Loucy (cell line): ENCODE measurements at regions not wholly inside any gene's neighbourhood (a gene's known extent, or its start where the extent isn't known, plus 50 kb on each side); places are given as distances from the start of the nearest gene placed in this dataset.

Experiments
- EZH2phosphoT487 ChIP-seq: fragments of 200-600 bp; IDR thresholded peaks from 2 replicates; pipeline ENCODE4 v1.6.1; 2018; ENCODE audit warnings: antibody characterized with exemption, mild to moderate bottlenecking, moderate library complexity, borderline replicate concordance
- TF ChIP-seq, protein P1 (sequence below): fragments of 200-600 bp; sonication (generic); conservative IDR thresholded peaks from 2 replicates; pipeline ENCODE4 v1.5.1; 2014; ENCODE audit warnings: mild to moderate bottlenecking, antibody characterized with exemption, low read length

DNA sequence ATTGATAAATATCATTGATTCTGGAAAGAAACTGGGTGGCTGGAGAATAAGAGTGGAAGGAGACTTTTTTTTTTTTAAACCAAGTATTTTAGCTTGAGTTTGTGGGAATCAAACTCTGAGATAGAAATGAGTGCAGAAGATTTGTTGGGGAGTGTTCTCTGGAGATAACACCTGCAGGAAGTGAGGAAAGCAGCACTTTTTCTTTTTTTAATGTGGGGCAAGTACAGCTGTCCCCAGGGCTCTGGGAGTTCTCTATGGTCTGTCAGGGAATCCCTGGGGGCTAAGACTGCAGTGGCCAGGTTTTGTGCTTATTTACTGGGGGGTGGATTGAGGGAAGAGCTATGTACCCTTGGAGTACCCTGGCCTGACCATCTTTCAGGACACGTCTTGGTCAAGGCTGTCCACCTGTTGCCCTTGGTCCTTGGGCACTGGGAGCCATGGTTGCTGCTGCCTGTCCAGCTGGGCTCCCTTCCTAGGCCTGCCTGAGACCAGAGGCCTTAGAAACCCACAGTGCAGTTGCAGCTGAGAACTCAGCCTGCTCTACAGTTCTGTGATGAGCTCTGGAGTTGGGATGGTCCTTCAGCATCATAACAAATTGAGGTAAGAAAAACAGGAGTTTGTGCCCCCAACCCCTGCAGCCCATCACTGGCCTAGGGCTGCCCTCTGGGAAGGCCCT lies 85.8 kb downstream of the PHAX start:
- TF ChIP-seq, protein P1, sequence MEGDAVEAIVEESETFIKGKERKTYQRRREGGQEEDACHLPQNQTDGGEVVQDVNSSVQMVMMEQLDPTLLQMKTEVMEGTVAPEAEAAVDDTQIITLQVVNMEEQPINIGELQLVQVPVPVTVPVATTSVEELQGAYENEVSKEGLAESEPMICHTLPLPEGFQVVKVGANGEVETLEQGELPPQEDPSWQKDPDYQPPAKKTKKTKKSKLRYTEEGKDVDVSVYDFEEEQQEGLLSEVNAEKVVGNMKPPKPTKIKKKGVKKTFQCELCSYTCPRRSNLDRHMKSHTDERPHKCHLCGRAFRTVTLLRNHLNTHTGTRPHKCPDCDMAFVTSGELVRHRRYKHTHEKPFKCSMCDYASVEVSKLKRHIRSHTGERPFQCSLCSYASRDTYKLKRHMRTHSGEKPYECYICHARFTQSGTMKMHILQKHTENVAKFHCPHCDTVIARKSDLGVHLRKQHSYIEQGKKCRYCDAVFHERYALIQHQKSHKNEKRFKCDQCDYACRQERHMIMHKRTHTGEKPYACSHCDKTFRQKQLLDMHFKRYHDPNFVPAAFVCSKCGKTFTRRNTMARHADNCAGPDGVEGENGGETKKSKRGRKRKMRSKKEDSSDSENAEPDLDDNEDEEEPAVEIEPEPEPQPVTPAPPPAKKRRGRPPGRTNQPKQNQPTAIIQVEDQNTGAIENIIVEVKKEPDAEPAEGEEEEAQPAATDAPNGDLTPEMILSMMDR: no peak
- no peak for TF ChIP-seq EZH2phosphoT487
